WI38 (cell line): ENCODE measurements at regions not wholly inside any gene's neighbourhood (a gene's known extent, or its start where the extent isn't known, plus 50 kb on each side); places are given as distances from the start of the nearest gene placed in this dataset.

Source experiments
- H3K4me3 ChIP-seq: 2 replicates; pipeline ENCODE4 v1.5.1; 2011; ENCODE audit warnings: low read depth, mild to moderate bottlenecking, control low read depth, low read length
- TF ChIP-seq, protein P1 (sequence below): IDR thresholded peaks from 2 replicates; pipeline ENCODE4 v1.5.1; 2012; ENCODE audit warnings: low read depth, mild to moderate bottlenecking, control low read depth, low read length

DNA sequence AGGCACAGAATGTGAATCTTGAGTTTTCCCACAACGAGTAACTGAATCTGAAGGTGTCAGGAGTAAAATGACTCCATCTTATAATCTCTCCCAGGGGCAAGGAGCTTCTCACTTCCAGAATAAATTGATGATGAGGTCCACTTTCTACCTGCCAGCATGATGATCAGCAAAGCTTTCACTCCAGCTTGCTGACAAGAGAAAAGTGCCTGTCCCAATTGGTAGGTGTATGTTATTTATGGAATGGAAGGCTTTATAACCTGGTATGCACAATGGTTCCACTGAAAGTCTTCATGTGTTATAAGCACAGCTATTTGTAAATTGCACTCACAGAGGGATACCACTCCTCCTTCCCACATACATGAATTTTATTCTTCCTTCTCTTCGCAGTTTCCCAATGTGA is 401.0 kb upstream of the UBE2E3 start:
- H3K4me3 ChIP-seq = no peak overlapping the region
- TF ChIP-seq, protein P1, sequence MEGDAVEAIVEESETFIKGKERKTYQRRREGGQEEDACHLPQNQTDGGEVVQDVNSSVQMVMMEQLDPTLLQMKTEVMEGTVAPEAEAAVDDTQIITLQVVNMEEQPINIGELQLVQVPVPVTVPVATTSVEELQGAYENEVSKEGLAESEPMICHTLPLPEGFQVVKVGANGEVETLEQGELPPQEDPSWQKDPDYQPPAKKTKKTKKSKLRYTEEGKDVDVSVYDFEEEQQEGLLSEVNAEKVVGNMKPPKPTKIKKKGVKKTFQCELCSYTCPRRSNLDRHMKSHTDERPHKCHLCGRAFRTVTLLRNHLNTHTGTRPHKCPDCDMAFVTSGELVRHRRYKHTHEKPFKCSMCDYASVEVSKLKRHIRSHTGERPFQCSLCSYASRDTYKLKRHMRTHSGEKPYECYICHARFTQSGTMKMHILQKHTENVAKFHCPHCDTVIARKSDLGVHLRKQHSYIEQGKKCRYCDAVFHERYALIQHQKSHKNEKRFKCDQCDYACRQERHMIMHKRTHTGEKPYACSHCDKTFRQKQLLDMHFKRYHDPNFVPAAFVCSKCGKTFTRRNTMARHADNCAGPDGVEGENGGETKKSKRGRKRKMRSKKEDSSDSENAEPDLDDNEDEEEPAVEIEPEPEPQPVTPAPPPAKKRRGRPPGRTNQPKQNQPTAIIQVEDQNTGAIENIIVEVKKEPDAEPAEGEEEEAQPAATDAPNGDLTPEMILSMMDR = no peak

DNA sequence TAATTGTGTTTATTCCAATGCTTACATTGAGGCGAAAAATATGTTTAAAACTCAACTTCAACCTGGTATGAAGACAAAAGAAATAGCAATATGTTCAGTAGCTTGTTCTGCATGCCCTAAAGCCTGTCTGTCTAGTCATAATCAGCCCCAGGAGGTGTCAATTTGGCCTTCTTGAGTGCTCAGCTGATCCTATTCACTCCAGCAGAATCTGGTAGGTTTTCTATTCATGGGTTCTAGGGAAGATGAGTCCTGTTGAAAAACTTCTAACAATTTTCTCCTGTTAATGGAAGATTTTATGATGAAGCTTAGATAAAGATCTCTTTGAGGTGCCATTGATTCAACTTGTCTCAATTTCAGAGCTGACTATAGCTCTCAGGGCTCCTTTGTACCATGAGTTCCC is 402.0 kb upstream of the UBE2E3 start:
- H3K4me3 ChIP-seq = no peak overlapping the region
- TF ChIP-seq, protein P1 = no peak

DNA sequence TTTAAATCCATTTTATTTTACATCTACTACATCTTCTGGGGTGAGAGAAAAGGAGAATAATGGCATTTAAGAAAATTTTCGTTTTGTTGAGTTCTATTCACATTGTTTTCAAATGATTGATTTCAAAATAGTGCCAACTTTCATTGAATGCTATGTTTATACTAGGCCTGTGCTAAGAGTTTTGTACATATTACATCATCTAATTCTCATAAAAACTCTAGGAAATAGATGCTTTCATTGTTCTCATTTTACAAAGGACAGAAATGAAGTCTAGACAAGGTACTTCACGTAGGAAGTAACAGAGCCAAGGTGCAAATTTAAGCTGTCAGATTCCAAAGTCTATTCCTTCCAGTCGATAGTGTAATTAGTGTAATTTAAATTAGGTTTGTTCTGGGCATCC is 402.8 kb upstream of the UBE2E3 start:
- H3K4me3 ChIP-seq = no peak overlapping the region
- TF ChIP-seq, protein P1 = no peak

DNA sequence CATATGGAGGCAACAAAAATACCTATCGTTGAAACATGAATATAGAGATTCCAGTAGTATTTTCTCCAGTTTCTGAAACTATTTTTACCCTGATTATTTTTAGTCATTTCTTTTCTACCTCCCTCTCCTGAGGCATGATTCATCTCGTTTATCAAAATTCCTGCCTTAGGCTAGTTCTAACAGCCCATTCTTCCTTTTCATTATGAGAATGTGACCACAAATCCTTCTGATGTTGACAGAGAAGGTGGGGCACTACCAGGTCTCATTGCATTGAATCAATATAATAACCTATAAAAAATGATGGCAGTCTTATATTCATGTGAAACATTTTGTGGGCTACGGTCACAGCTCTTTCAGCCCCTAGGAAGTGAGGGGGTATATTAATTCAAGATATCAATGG is 406.5 kb upstream of the UBE2E3 start:
- no peak overlapping the region for H3K4me3 ChIP-seq
- TF ChIP-seq, protein P1 = no peak

DNA sequence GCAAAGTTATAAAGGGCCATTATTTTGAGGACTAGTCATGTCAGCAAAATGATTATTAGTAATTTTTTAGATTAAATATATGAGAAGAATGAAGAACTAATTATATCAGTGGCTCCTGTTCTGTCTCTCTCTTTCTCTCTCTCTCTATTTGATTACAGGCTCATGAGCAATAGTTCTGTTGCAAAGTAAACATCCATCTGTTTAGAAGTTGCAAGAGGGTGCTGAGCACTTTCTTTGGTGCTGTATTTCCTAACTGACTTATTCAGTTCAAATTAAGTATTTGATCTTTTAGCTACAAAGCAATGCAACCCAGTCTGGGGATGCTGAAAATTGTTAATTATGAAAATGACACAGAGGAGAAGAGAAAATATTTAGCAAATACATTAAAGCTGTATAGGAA is 408.1 kb upstream of the UBE2E3 start:
- no peak overlapping the region for H3K4me3 ChIP-seq
- TF ChIP-seq, protein P1 = no peak

DNA sequence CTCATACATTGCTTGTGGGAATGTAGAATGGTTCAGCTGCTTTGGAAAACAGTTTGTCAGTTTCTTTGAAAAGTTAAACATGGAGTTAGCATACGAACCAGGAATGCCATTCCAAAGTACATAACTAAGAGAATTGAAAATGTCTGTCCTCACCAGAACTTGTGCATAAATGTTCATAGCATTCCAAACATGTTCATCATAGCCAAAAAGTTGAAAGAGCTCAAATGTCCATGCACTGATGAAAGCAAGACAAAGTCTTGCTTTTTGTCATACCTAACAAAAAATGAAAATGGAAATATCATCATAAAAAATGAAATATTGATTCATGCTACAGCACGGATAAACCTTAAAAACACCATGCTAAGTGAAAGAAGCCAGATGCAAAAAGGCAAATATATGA is 408.8 kb upstream of the UBE2E3 start:
- no peak overlapping the region for H3K4me3 ChIP-seq

DNA sequence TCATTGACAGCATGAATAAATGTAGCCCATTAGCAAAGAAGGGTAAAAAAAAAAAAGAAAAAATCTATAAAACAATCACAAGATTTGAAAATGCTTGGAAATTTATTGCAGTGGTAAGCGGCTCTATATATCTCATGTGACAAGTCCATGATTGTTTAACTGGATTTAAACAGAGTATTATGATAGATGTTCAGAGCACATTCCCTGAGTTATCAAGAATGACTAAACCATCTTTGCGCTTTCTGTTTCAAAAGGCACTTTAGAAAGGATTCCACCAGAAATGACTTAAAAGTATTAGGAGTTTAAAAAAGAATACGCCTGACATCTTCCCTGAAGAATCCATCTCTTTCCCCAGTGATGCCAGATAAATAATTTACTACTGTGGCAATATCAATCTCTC is 409.5 kb upstream of the UBE2E3 start:
- TF ChIP-seq, protein P1 = no peak
- no peak overlapping the region for H3K4me3 ChIP-seq

More for the DNA sequence above, 408.8 kb upstream of the UBE2E3 start:
- TF ChIP-seq, protein P1 = no peak
